ENCODE measurements at regions not wholly inside any gene's neighbourhood (a gene's known extent, or its start where the extent isn't known, plus 50 kb on each side); places are given as distances from the start of the nearest gene placed in this dataset.
"Not testable (repeated sequence)": the region's sequence is repeated elsewhere in the genome, so short reads cannot be mapped to it uniquely, and the experiment has no call there.

GRCh38 chr1:245008761-245009160, 144.4 kb upstream of the HNRNPU start:
- TF ChIP-seq CTCF (IDR thresholded peaks at IDR 0.05) (no peak), POLR2A (IDR thresholded peaks at IDR 0.05) (no peak)
- intact Hi-C loops (cut with DNase I; ENCODE audit: low total_unique reads) = no loop called here
- no peak overlapping the region for H3K4me3 ChIP-seq (ENCODE audit: low read depth, poor library complexity, severe bottlenecking)
- WGBS, 2 donors = 81 to 83% methylated on average over 5 of the region's 5 CpGs
- DNase-seq (ENCODE audit: low spot score in 2 of 2) = no peak

- DNase-seq (ENCODE audit: low spot score in 2 of 2) = no peak
- 89 to 90% methylated on average over 5 of the region's 5 CpGs for WGBS, 2 donors
- no peak overlapping the region for H3K4me3 ChIP-seq (ENCODE audit: low read depth, poor library complexity, severe bottlenecking)
- TF ChIP-seq CTCF (IDR thresholded peaks at IDR 0.05) = no peak
- TF ChIP-seq POLR2A (IDR thresholded peaks at IDR 0.05) = no peak
- intact Hi-C loops (cut with DNase I; ENCODE audit: low total_unique reads) = no loop called here
Observed at GRCh38 chr1:245007852-245008251, 143.5 kb upstream of the HNRNPU start.

GRCh38 chr1:245003246-245003645, 138.9 kb upstream of the HNRNPU start:
- TF ChIP-seq CTCF (IDR thresholded peaks at IDR 0.05) (no peak), POLR2A (IDR thresholded peaks at IDR 0.05) (no peak)
- H3K4me3 ChIP-seq (ENCODE audit: low read depth, poor library complexity, severe bottlenecking) = no peak overlapping the region
- intact Hi-C loops (cut with DNase I; ENCODE audit: low total_unique reads) = no loop called here
- WGBS, 2 donors = 92 to 99% methylated on average over 2 of the region's 2 CpGs
- DNase-seq (ENCODE audit: low spot score in 2 of 2) = no peak

GRCh38 chr1:245001252-245001651, 136.9 kb upstream of the HNRNPU start:
- DNase-seq (ENCODE audit: low spot score in 2 of 2) = no peak
- H3K4me3 ChIP-seq (ENCODE audit: low read depth, poor library complexity, severe bottlenecking) = no peak overlapping the region
- intact Hi-C loops (cut with DNase I; ENCODE audit: low total_unique reads) = no loop called here
- 93 to 95% methylated on average over 1 of the region's 1 CpG for WGBS, 2 donors
- no peak for TF ChIP-seq CTCF (IDR thresholded peaks at IDR 0.05)
- TF ChIP-seq POLR2A (IDR thresholded peaks at IDR 0.05) = no peak

- no peak for DNase-seq (ENCODE audit: low spot score in 2 of 2)
- TF ChIP-seq POLR2A (IDR thresholded peaks at IDR 0.05) (no peak), CTCF (IDR thresholded peaks at IDR 0.05) (no peak)
- no peak overlapping the region for H3K4me3 ChIP-seq (ENCODE audit: low read depth, poor library complexity, severe bottlenecking)
- intact Hi-C loops (cut with DNase I; ENCODE audit: low total_unique reads) = no loop called here
Observed at GRCh38 chr1:245000872-245001188, 136.5 kb upstream of the HNRNPU start.

GRCh38 chr1:244999644-245000043, 135.3 kb upstream of the HNRNPU start:
- DNase-seq (ENCODE audit: low spot score in 2 of 2); intact Hi-C loops (cut with DNase I; ENCODE audit: low total_unique reads); H3K4me3 ChIP-seq (ENCODE audit: low read depth, poor library complexity, severe bottlenecking): not testable (repeated sequence)
- 97 to 100% methylated on average over 3 of the region's 3 CpGs for WGBS, 2 donors

All from lower leg skin (tissue), 4 donors.